ENCODE measurements at regions not wholly inside any gene's neighbourhood (a gene's known extent, or its start where the extent isn't known, plus 50 kb on each side); places are given as distances from the start of the nearest gene placed in this dataset.

GRCh38 chr4:120327276-120327675 lies 260.6 kb upstream of the MAD2L1 start:
- Histone ChIP-seq H3K27ac (ENCODE audit: insufficient read depth, low read depth, low read length, poor library complexity, severe bottlenecking) (no peak overlapping the region), H3K4me1 (ENCODE audit: control insufficient read depth, insufficient read depth, low read length) (peaks cover 3% of the 10 kb centered on the region), H3K27me3 (ENCODE audit: control insufficient read depth, insufficient read depth, low read length, poor library complexity, severe bottlenecking) (no peaks in the 10 kb centered on the region), H3K4me3 (ENCODE audit: insufficient read depth, low read depth, low read length) (no peak overlapping the region), H3K36me3 (ENCODE audit: control insufficient read depth, insufficient read depth, low read length) (no peaks in the 10 kb centered on the region), H3K9me3 (ENCODE audit: control insufficient read depth, low read length) (no peaks in the 10 kb centered on the region)

GRCh38 chr4:120319046-120319767 lies 252.6 kb upstream of the MAD2L1 start:
- 100% methylated on average over 1 of the region's 1 CpG; no CpG with 5 or more reads in 1 of the 2 experiments for WGBS, 2 experiments
- Histone ChIP-seq H3K36me3 (ENCODE audit: control insufficient read depth, insufficient read depth, low read length) (no peaks in the 10 kb centered on the region), H3K27ac (ENCODE audit: insufficient read depth, low read depth, low read length, poor library complexity, severe bottlenecking) (no peak overlapping the region)

GRCh38 chr4:120318196-120318846 lies 251.7 kb upstream of the MAD2L1 start:
- Histone ChIP-seq H3K4me1 (ENCODE audit: control insufficient read depth, insufficient read depth, low read length) (no peaks in the 10 kb centered on the region), H3K36me3 (ENCODE audit: control insufficient read depth, insufficient read depth, low read length) (no peaks in the 10 kb centered on the region), H3K27me3 (ENCODE audit: control insufficient read depth, insufficient read depth, low read length, poor library complexity, severe bottlenecking) (no peaks in the 10 kb centered on the region), H3K9me3 (ENCODE audit: control insufficient read depth, low read length) (no peaks in the 10 kb centered on the region), H3K4me3 (ENCODE audit: insufficient read depth, low read depth, low read length) (no peak overlapping the region), H3K27ac (ENCODE audit: insufficient read depth, low read depth, low read length, poor library complexity, severe bottlenecking) (no peak overlapping the region)
- 76 to 81% methylated on average over 5 of the region's 5 CpGs for WGBS, 2 experiments

More at GRCh38 chr4:120319046-120319767, 252.6 kb upstream of the MAD2L1 start:
- H3K4me1 ChIP-seq (ENCODE audit: control insufficient read depth, insufficient read depth, low read length) = no peaks in the 10 kb centered on the region
- no peaks in the 10 kb centered on the region for H3K9me3 ChIP-seq (ENCODE audit: control insufficient read depth, low read length)
- H3K27me3 ChIP-seq (ENCODE audit: control insufficient read depth, insufficient read depth, low read length, poor library complexity, severe bottlenecking) = no peaks in the 10 kb centered on the region
- no peak overlapping the region for H3K4me3 ChIP-seq (ENCODE audit: insufficient read depth, low read depth, low read length)

- no peaks in the 10 kb centered on the region for H3K9me3 ChIP-seq (ENCODE audit: control insufficient read depth, low read length)
- 91 to 100% methylated on average over 1 of the region's 2 CpGs for WGBS, 2 experiments
- no peak overlapping the region for H3K4me3 ChIP-seq (ENCODE audit: insufficient read depth, low read depth, low read length)
- no peaks in the 10 kb centered on the region for H3K27me3 ChIP-seq (ENCODE audit: control insufficient read depth, insufficient read depth, low read length, poor library complexity, severe bottlenecking)
- no peaks in the 10 kb centered on the region for H3K36me3 ChIP-seq (ENCODE audit: control insufficient read depth, insufficient read depth, low read length)
- no peaks in the 10 kb centered on the region for H3K4me1 ChIP-seq (ENCODE audit: control insufficient read depth, insufficient read depth, low read length)
- H3K27ac ChIP-seq (ENCODE audit: insufficient read depth, low read depth, low read length, poor library complexity, severe bottlenecking) = no peak overlapping the region
Measured at GRCh38 chr4:120317713-120318112, 251.1 kb upstream of the MAD2L1 start.

GRCh38 chr4:120316416-120316815 lies 249.8 kb upstream of the MAD2L1 start:
- Histone ChIP-seq H3K9me3 (ENCODE audit: control insufficient read depth, low read length) (no peaks in the 10 kb centered on the region), H3K27ac (ENCODE audit: insufficient read depth, low read depth, low read length, poor library complexity, severe bottlenecking) (no peak overlapping the region), H3K27me3 (ENCODE audit: control insufficient read depth, insufficient read depth, low read length, poor library complexity, severe bottlenecking) (no peaks in the 10 kb centered on the region), H3K4me3 (ENCODE audit: insufficient read depth, low read depth, low read length) (no peak overlapping the region), H3K36me3 (ENCODE audit: control insufficient read depth, insufficient read depth, low read length) (no peaks in the 10 kb centered on the region), H3K4me1 (ENCODE audit: control insufficient read depth, insufficient read depth, low read length) (no peaks in the 10 kb centered on the region)
- whole genome bisulfite sequencing, 2 experiments = 89 to 96% methylated on average over 1 of the region's 1 CpG

- no peaks in the 10 kb centered on the region for H3K9me3 ChIP-seq (ENCODE audit: control insufficient read depth, low read length)
- no peaks in the 10 kb centered on the region for H3K27me3 ChIP-seq (ENCODE audit: control insufficient read depth, insufficient read depth, low read length, poor library complexity, severe bottlenecking)
- H3K36me3 ChIP-seq (ENCODE audit: control insufficient read depth, insufficient read depth, low read length) = no peaks in the 10 kb centered on the region
- no peak overlapping the region for H3K27ac ChIP-seq (ENCODE audit: insufficient read depth, low read depth, low read length, poor library complexity, severe bottlenecking)
- no peaks in the 10 kb centered on the region for H3K4me1 ChIP-seq (ENCODE audit: control insufficient read depth, insufficient read depth, low read length)
- 85 to 100% methylated on average over 1 to 2 of the region's 2 CpGs for WGBS, 2 experiments
- H3K4me3 ChIP-seq (ENCODE audit: insufficient read depth, low read depth, low read length) = no peak overlapping the region
Measured at GRCh38 chr4:120314969-120315368, 248.3 kb upstream of the MAD2L1 start.

GRCh38 chr4:120304801-120305200 lies 238.2 kb upstream of the MAD2L1 start:
- no peaks in the 10 kb centered on the region for H3K4me1 ChIP-seq (ENCODE audit: control insufficient read depth, insufficient read depth, low read length)
- H3K27ac ChIP-seq (ENCODE audit: insufficient read depth, low read depth, low read length, poor library complexity, severe bottlenecking) = no peak overlapping the region
- H3K4me3 ChIP-seq (ENCODE audit: insufficient read depth, low read depth, low read length) = no peak overlapping the region
- no peaks in the 10 kb centered on the region for H3K9me3 ChIP-seq (ENCODE audit: control insufficient read depth, low read length)
- 68 to 81% methylated on average over 2 of the region's 2 CpGs for WGBS, 2 experiments
- H3K27me3 ChIP-seq (ENCODE audit: control insufficient read depth, insufficient read depth, low read length, poor library complexity, severe bottlenecking) = no peaks in the 10 kb centered on the region
- no peaks in the 10 kb centered on the region for H3K36me3 ChIP-seq (ENCODE audit: control insufficient read depth, insufficient read depth, low read length)

GRCh38 chr4:120299631-120300030 lies 233.0 kb upstream of the MAD2L1 start:
- no peak overlapping the region for H3K4me3 ChIP-seq (ENCODE audit: insufficient read depth, low read depth, low read length)
- WGBS, 2 experiments = 97 to 100% methylated on average over 1 to 2 of the region's 2 CpGs
- no peak overlapping the region for H3K27ac ChIP-seq (ENCODE audit: insufficient read depth, low read depth, low read length, poor library complexity, severe bottlenecking)
- H3K36me3 ChIP-seq (ENCODE audit: control insufficient read depth, insufficient read depth, low read length) = no peaks in the 10 kb centered on the region
- H3K4me1 ChIP-seq (ENCODE audit: control insufficient read depth, insufficient read depth, low read length) = no peaks in the 10 kb centered on the region
- H3K9me3 ChIP-seq (ENCODE audit: control insufficient read depth, low read length) = no peaks in the 10 kb centered on the region
- no peaks in the 10 kb centered on the region for H3K27me3 ChIP-seq (ENCODE audit: control insufficient read depth, insufficient read depth, low read length, poor library complexity, severe bottlenecking)

GRCh38 chr4:120293341-120293740 lies 226.7 kb upstream of the MAD2L1 start:
- H3K36me3 ChIP-seq (ENCODE audit: control insufficient read depth, insufficient read depth, low read length) = no peaks in the 10 kb centered on the region
- H3K4me3 ChIP-seq (ENCODE audit: insufficient read depth, low read depth, low read length) = no peak overlapping the region
- WGBS, 2 experiments = 85 to 90% methylated on average over 3 of the region's 4 CpGs
- H3K27ac ChIP-seq (ENCODE audit: insufficient read depth, low read depth, low read length, poor library complexity, severe bottlenecking) = no peak overlapping the region
- H3K27me3 ChIP-seq (ENCODE audit: control insufficient read depth, insufficient read depth, low read length, poor library complexity, severe bottlenecking) = no peaks in the 10 kb centered on the region
- H3K4me1 ChIP-seq (ENCODE audit: control insufficient read depth, insufficient read depth, low read length) = no peaks in the 10 kb centered on the region
- H3K9me3 ChIP-seq (ENCODE audit: control insufficient read depth, low read length) = no peaks in the 10 kb centered on the region

- Histone ChIP-seq H3K36me3 (ENCODE audit: control insufficient read depth, insufficient read depth, low read length) (no peaks in the 10 kb centered on the region), H3K27ac (ENCODE audit: insufficient read depth, low read depth, low read length, poor library complexity, severe bottlenecking) (no peak overlapping the region), H3K4me3 (ENCODE audit: insufficient read depth, low read depth, low read length) (no peak overlapping the region), H3K4me1 (ENCODE audit: control insufficient read depth, insufficient read depth, low read length) (no peaks in the 10 kb centered on the region), H3K9me3 (ENCODE audit: control insufficient read depth, low read length) (no peaks in the 10 kb centered on the region), H3K27me3 (ENCODE audit: control insufficient read depth, insufficient read depth, low read length, poor library complexity, severe bottlenecking) (no peaks in the 10 kb centered on the region)
- 90 to 95% methylated on average over 7 of the region's 7 CpGs for WGBS, 2 experiments
Measured at GRCh38 chr4:120291541-120291940, 224.9 kb upstream of the MAD2L1 start.

All from ectodermal cell (in vitro differentiated cells).